Neutrophil (primary cell): ENCODE measurements at regions not wholly inside any gene's neighbourhood (a gene's known extent, or its start where the extent isn't known, plus 50 kb on each side); places are given as distances from the start of the nearest gene placed in this dataset.

ENCODE experiments used
- H3K27ac ChIP-seq: fragments of 200-600 bp; sonication (generic); 2 replicates; pipeline ENCODE4 v1.5.1; 2016; ENCODE audit warnings: mild to moderate bottlenecking, moderate library complexity
- H3K27me3 ChIP-seq: fragments of 200-600 bp; sonication (generic); 2 replicates; pipeline ENCODE4 v1.6.0; 2016; ENCODE audit warnings: mild to moderate bottlenecking
- H3K36me3 ChIP-seq: fragments of 200-600 bp; sonication (generic); 2 replicates; pipeline ENCODE4 v1.5.1; 2017
- H3K4me1 ChIP-seq, 2 experiments: fragments of 200-600 bp in 1 of 2; sonication (generic) in 1 of 2; 1 replicate in 1 of 2; 2 replicates in 1 of 2; pipeline versions ENCODE4 v1.5.1 to v1.6.1; 2013 to 2016; ENCODE audit warnings: low read depth in 1 of 2, low read length in 1 of 2, mild to moderate bottlenecking in 1 of 2, moderate library complexity in 1 of 2; ENCODE audit not compliant: control insufficient read depth in 1 of 2, insufficient read depth in 1 of 2
- H3K4me3 ChIP-seq, 2 experiments: fragments of 200-600 bp in 1 of 2; sonication (generic) in 1 of 2; 1 replicate in 1 of 2; 2 replicates in 1 of 2; pipeline ENCODE4 v1.5.1; 2013 to 2016; ENCODE audit warnings: low read depth in 1 of 2, low read length in 1 of 2, mild to moderate bottlenecking in 1 of 2, moderate library complexity in 1 of 2
- H3K9me3 ChIP-seq: fragments of 200-600 bp; sonication (generic); 2 replicates; pipeline ENCODE4 v1.5.1; 2016
- TF ChIP-seq, protein P1 (sequence below): fragments of 200-600 bp; sonication (generic); IDR thresholded peaks from 2 replicates; pipeline ENCODE4 v1.5.1; 2016; ENCODE audit warnings: antibody characterized with exemption

DNA sequence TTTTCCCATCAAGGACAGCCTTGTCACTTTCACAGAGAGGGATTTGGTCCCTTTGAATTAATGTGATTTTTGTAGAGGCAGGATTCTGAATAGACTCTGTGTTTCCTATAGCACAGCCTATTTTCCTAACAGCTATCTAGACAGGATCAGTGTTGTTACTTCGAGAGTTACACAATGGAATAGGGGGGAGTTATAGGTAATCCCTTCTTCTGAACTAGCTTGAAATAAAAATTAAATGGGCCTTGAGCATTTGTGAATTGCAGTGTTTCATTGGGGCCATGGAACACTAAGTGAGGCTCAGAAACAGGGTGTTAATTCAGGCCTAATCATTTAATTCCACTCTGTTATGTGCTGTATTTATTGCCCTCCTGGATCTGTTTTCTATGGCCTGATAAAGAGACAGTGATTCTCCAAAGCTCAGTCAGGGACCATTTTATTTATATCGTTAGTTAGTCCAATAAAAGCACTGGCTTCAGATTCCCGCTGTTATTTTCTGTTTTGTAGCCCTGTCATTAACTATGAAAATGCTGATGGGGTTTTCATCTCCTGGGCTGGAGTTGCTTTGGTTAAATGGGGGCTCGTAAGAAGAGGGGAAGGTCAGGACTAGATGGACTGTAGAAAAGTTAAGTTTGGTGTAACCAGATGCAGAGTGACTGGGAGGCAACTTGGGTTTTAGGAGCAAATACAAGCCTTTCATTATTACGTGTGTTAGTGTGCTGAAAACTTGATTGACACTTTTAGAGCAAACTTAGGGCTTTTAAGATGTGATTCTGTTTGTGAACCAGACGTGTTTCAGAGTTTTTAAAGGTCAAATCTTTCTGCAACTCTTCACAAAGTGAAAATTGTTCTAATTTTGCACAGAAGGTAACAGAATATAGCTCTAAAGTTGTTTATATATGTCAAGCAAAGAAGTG lies 461.0 kb upstream of the HNRNPA3 start:
- Histone ChIP-seq H3K9me3 (no peaks in the 10 kb centered on the region), H3K4me3 (no peak overlapping the region), H3K27ac (no peak overlapping the region), H3K27me3 (no peaks in the 10 kb centered on the region), H3K36me3 (no peaks in the 10 kb centered on the region), H3K4me1 (peaks cover 7 to 12% of the 10 kb centered on the region in 2 experiments)
- TF ChIP-seq, protein P1, sequence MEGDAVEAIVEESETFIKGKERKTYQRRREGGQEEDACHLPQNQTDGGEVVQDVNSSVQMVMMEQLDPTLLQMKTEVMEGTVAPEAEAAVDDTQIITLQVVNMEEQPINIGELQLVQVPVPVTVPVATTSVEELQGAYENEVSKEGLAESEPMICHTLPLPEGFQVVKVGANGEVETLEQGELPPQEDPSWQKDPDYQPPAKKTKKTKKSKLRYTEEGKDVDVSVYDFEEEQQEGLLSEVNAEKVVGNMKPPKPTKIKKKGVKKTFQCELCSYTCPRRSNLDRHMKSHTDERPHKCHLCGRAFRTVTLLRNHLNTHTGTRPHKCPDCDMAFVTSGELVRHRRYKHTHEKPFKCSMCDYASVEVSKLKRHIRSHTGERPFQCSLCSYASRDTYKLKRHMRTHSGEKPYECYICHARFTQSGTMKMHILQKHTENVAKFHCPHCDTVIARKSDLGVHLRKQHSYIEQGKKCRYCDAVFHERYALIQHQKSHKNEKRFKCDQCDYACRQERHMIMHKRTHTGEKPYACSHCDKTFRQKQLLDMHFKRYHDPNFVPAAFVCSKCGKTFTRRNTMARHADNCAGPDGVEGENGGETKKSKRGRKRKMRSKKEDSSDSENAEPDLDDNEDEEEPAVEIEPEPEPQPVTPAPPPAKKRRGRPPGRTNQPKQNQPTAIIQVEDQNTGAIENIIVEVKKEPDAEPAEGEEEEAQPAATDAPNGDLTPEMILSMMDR: no peak

DNA sequence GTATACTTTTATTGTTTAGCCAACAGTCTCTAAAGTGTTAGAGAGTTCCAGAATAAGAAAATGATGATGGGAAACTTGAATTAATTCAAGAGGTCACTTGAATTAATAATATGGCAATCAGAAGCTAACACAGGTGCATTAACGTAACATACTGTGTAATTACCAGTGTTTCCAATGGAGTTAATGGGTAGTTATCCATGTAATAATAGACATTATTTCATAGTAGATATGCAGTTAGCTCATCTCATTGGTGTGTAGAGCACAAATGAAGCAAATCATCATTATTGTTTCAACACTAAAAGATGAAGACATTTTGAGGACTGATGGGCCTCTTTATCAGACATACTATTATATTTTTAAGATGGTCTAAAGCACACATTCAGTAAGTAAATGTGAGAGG lies 460.3 kb upstream of the HNRNPA3 start:
- H3K36me3 ChIP-seq: no peaks in the 10 kb centered on the region
- H3K27me3 ChIP-seq: no peaks in the 10 kb centered on the region
- peaks cover 7 to 12% of the 10 kb centered on the region in 2 experiments for H3K4me1 ChIP-seq
- H3K27ac ChIP-seq: no peak overlapping the region
- no peak overlapping the region for H3K4me3 ChIP-seq
- TF ChIP-seq, protein P1: no peak
- H3K9me3 ChIP-seq: no peaks in the 10 kb centered on the region

DNA sequence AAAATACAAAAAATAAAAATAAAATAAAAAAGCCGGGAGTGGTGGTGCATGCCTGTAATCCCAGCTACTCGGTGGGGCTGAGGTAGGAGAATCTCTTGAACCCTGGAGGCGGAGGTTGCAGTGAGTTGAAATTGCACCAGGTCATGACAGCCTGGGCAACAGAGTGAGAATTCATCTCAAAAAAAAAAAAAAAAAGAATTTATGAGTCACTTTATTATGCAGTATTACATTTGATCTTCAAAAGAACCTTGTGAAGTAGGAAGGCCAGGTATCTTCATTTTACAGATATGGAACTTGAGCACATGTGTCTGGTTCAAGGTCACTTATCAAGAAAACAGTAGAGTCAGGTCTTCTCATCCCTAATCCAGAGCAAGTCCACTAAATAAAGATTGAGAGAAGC lies 459.4 kb upstream of the HNRNPA3 start:
- Histone ChIP-seq H3K4me3 (no peak overlapping the region), H3K9me3 (no peaks in the 10 kb centered on the region), H3K27ac (no peak overlapping the region), H3K4me1 (peaks cover 7 to 12% of the 10 kb centered on the region in 2 experiments), H3K27me3 (no peaks in the 10 kb centered on the region), H3K36me3 (no peaks in the 10 kb centered on the region)
- TF ChIP-seq, protein P1: no peak

DNA sequence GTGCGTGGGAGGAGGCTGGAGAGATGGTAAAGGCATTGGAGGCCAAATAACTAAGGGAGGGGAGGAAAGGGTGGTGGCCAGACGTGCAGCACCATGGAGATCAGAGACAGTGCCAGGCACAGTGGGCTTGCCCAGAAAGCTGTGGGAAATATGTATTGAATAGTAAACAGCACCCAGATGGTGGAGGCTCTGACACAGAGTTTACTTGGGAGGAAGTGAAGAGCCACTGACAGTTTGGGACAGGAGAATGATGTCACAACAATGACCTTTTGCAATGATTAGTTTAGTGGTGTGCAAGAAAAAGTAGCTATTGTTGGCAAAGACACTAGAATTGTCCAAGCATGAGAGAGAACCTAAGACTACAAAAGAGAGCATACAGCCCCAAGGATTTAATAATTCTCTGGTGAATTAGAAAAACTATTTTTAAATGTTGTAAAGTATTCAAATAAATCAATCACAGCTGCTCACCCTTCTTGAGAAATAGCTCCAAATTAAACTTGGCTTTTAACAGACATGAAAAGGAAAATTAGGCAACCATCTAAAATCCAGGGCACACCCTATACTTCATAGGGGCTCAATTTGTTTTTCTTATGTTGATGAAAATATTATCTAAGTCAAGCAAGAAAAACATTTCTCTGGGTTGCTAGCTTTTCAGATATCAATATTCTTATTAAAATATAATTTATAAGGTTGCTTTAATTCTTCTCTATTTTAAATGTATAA lies 458.7 kb upstream of the HNRNPA3 start:
- Histone ChIP-seq H3K27me3 (no peaks in the 10 kb centered on the region), H3K27ac (no peak overlapping the region), H3K4me1 (peaks cover 7 to 12% of the 10 kb centered on the region in 2 experiments), H3K36me3 (no peaks in the 10 kb centered on the region), H3K9me3 (no peaks in the 10 kb centered on the region), H3K4me3 (no peak overlapping the region)
- TF ChIP-seq, protein P1: no peak

DNA sequence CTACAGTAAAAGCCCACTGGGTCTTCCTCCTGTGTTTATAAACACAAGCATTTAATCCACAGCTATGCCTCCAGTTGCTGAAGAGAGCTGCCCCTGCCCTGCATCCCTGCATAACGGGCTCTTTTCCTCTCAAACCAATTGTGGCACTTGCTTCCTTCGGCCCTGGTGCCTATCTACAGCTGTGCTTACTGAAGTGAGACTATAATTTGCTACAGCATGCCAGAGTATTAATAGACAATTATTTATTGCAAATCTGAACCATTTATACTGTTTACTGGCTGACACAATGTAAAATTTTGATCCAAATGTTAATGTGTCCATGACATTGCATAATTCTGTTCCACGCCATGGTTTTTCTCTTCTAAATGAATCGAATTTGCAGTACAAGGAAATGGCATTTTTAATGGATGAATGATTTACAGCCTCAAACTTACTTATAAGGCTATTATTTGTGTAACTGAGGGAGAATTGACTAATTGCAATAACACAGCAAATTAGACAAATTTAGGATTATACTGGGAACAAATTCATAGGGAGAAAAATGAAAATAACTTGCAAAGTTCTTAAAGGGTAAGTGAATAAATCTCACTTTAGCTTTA lies 457.0 kb upstream of the HNRNPA3 start:
- H3K9me3 ChIP-seq: no peaks in the 10 kb centered on the region
- H3K27me3 ChIP-seq: peaks cover 1% of the 10 kb centered on the region
- peaks cover 7 to 12% of the 10 kb centered on the region in 2 experiments for H3K4me1 ChIP-seq
- TF ChIP-seq, protein P1: no peak
- no peak overlapping the region for H3K27ac ChIP-seq
- H3K4me3 ChIP-seq: no peak overlapping the region
- H3K36me3 ChIP-seq: no peaks in the 10 kb centered on the region
